ENCODE measurements at regions not wholly inside any gene's neighbourhood (a gene's known extent, or its start where the extent isn't known, plus 50 kb on each side); places are given as distances from the start of the nearest gene placed in this dataset.

DNA sequence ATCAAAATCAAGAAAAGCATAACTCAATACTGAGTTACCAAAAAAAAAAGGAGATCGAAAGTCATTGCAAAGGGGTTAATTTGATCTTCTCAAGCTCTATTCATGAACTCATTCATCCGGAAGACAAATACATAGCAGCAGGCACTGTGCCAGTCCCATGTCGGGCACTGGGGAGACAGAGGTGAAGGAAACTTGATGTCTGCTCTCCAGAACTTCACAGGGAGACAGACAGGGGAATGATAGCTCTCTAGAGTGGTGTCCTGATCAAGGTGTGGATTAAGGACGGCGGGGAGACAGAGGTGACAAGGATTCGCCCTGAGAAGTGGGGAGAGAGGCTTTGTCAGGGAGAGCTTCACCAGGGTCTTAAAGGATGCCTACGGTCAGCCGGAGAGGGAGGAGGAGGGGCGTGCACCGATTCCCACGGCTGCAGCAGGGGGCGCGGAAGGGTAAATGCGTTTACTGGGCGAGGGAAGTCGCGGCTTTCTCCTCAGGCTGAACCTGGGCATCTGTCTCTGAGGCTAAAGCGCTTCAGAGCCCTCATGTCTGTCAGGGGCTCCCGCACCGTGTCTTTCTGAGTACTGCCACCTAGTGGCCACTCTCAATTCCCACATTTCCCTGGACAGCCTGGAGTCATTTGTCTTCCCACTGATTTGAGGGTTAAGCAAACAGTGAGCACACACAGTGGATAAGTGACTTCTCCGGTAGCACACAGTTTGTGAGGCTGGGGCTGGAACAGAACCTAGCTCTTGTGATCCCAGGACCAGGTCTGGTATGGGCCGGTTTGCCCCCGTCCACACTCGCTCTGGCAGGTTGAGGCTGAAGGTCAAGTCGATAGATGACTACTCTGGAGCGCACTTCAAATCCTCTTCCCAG is 152.8 kb downstream of the TENT5C start:
- TF ChIP-seq, protein P1, sequence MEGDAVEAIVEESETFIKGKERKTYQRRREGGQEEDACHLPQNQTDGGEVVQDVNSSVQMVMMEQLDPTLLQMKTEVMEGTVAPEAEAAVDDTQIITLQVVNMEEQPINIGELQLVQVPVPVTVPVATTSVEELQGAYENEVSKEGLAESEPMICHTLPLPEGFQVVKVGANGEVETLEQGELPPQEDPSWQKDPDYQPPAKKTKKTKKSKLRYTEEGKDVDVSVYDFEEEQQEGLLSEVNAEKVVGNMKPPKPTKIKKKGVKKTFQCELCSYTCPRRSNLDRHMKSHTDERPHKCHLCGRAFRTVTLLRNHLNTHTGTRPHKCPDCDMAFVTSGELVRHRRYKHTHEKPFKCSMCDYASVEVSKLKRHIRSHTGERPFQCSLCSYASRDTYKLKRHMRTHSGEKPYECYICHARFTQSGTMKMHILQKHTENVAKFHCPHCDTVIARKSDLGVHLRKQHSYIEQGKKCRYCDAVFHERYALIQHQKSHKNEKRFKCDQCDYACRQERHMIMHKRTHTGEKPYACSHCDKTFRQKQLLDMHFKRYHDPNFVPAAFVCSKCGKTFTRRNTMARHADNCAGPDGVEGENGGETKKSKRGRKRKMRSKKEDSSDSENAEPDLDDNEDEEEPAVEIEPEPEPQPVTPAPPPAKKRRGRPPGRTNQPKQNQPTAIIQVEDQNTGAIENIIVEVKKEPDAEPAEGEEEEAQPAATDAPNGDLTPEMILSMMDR (IDR thresholded peaks at IDR 0.05 in 2 of 3, conservative IDR thresholded peaks at IDR 0.05 in 1 of 3; ENCODE audit: borderline replicate concordance in 1 of 3, insufficient read depth in 1 of 3, low read depth in 2 of 3, low read length in 2 of 3) = peak; percentile 65 to 92 (median 83)
- TF ChIP-seq RAD21 (IDR thresholded peaks at IDR 0.05; ENCODE audit: low read depth) (peak; percentile 72), EZH2 (IDR thresholded peaks at IDR 0.05) (no peak), SRF (IDR thresholded peaks at IDR 0.05; ENCODE audit: low read depth) (no peak), SP1 (IDR thresholded peaks at IDR 0.05; ENCODE audit: low read depth) (no peak)
- TF ChIP-seq, protein P2, sequence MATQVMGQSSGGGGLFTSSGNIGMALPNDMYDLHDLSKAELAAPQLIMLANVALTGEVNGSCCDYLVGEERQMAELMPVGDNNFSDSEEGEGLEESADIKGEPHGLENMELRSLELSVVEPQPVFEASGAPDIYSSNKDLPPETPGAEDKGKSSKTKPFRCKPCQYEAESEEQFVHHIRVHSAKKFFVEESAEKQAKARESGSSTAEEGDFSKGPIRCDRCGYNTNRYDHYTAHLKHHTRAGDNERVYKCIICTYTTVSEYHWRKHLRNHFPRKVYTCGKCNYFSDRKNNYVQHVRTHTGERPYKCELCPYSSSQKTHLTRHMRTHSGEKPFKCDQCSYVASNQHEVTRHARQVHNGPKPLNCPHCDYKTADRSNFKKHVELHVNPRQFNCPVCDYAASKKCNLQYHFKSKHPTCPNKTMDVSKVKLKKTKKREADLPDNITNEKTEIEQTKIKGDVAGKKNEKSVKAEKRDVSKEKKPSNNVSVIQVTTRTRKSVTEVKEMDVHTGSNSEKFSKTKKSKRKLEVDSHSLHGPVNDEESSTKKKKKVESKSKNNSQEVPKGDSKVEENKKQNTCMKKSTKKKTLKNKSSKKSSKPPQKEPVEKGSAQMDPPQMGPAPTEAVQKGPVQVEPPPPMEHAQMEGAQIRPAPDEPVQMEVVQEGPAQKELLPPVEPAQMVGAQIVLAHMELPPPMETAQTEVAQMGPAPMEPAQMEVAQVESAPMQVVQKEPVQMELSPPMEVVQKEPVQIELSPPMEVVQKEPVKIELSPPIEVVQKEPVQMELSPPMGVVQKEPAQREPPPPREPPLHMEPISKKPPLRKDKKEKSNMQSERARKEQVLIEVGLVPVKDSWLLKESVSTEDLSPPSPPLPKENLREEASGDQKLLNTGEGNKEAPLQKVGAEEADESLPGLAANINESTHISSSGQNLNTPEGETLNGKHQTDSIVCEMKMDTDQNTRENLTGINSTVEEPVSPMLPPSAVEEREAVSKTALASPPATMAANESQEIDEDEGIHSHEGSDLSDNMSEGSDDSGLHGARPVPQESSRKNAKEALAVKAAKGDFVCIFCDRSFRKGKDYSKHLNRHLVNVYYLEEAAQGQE (IDR thresholded peaks at IDR 0.05; ENCODE audit: low read depth) = no peak
